ENCODE measurements at regions not wholly inside any gene's neighbourhood (a gene's known extent, or its start where the extent isn't known, plus 50 kb on each side); places are given as distances from the start of the nearest gene placed in this dataset.
"Not testable (repeated sequence)": the region's sequence is repeated elsewhere in the genome, so short reads cannot be mapped to it uniquely, and the experiment has no call there.

DNA sequence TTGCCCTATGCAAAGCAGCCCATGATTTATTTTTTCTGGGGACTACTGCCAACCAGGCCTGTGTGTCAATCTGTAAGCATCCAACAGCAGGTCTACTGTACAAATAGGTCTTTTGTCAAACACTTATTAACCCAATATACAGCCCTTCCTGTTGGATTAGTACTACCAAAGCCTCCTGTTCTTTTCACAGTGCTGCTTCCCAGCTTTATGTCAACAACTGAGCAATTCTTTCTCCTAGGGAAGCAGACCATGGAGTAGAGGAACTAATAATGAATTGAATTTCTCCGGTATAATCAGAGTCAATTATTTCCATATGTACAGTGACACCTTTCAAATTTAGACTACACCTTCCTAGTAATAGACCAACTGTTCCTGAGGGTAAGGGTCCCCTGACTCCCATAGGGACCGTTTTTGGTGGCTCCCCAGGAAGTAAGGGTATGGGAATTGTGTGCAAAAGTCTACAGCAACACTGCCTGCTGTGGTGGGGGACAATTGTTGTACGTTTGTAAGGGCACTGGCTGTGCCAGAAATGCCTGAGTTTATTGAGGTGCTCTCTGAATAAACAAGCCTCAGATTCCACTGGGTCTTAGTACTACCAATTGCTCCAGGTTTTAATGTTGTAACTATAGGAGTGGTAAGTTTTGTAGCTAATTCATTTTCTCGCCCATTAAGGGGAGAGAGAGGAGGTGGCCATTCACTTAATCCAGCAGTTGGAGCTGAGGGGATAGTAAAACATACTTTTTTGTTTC is 286.1 kb upstream of the MTPN start:
- not testable (repeated sequence) for H3K9me3 ChIP-seq (ENCODE audit: control insufficient read depth in 2 of 2, low read length in 2 of 2); H3K27ac ChIP-seq (ENCODE audit: low read length); H3K4me1 ChIP-seq (ENCODE audit: control insufficient read depth, insufficient read depth, low read length); H3K4me3 ChIP-seq (ENCODE audit: low read length in 2 of 2); H3K27me3 ChIP-seq (ENCODE audit: control insufficient read depth in 1 of 2, insufficient read depth in 2 of 2, low read length in 2 of 2); H3K9ac ChIP-seq (ENCODE audit: low read length in 2 of 2); H3K36me3 ChIP-seq (ENCODE audit: control insufficient read depth in 2 of 2, insufficient read depth in 2 of 2, low read length in 2 of 2)

DNA sequence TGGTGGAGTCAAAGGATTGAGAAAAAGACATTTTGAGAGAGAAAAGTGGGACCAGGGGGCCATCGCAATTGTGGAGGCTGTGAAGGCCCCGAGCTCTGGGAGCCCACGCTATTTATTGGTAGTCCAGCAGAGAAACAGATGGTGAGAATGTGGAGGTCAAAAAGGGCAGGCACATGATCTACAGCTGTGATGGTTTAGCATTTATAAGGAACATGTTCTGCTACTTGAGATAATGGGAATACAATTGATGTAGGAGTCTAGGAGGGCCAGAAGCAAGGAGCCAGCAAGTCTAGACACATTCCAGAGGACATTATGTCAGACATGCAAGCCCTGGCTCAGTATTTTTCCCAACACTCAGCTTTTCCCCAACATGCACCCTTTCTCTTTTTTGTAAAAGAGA is 283.4 kb upstream of the MTPN start:
- H3K36me3 ChIP-seq (ENCODE audit: control insufficient read depth in 2 of 2, insufficient read depth in 2 of 2, low read length in 2 of 2); H3K27ac ChIP-seq (ENCODE audit: low read length); H3K9me3 ChIP-seq (ENCODE audit: control insufficient read depth in 2 of 2, low read length in 2 of 2); H3K9ac ChIP-seq (ENCODE audit: low read length in 2 of 2); H3K4me3 ChIP-seq (ENCODE audit: low read length in 2 of 2); H3K4me1 ChIP-seq (ENCODE audit: control insufficient read depth, insufficient read depth, low read length); H3K27me3 ChIP-seq (ENCODE audit: control insufficient read depth in 1 of 2, insufficient read depth in 2 of 2, low read length in 2 of 2): not testable (repeated sequence)

DNA sequence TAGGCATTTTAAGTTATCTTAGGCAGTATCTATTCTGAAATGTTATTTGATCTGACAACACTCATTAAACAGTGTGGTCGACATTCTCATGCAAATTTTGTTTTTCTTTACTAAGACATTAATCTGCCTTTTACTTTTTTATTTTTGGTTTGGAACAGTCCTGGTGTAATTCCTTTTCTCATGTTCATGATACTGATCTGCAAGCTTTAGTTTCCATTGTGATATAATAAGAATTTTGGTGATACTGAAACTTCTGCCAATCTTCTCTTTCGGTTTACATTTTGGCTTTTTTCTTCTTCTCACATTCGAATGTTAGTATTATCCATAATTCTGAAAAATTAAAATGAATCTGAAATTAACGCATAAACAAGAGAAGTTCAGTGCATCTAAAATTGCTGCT is 281.9 kb upstream of the MTPN start:
- Histone ChIP-seq H3K27ac (ENCODE audit: low read length) (no peak overlapping the region), H3K36me3 (ENCODE audit: control insufficient read depth in 2 of 2, insufficient read depth in 2 of 2, low read length in 2 of 2) (no peaks in the 10 kb centered on the region), H3K9me3 (ENCODE audit: control insufficient read depth in 2 of 2, low read length in 2 of 2) (peaks cover 2 to 3% of the 10 kb centered on the region in 2 donors), H3K27me3 (ENCODE audit: control insufficient read depth in 1 of 2, insufficient read depth in 2 of 2, low read length in 2 of 2) (no peaks in the 10 kb centered on the region), H3K4me3 (ENCODE audit: low read length in 2 of 2) (no peak overlapping the region), H3K9ac (ENCODE audit: low read length in 2 of 2) (no peak overlapping the region), H3K4me1 (ENCODE audit: control insufficient read depth, insufficient read depth, low read length) (no peaks in the 10 kb centered on the region)

- no peak overlapping the region for H3K4me3 ChIP-seq (ENCODE audit: low read length in 2 of 2)
- H3K4me1 ChIP-seq (ENCODE audit: control insufficient read depth, insufficient read depth, low read length), result no peaks in the 10 kb centered on the region
- H3K9ac ChIP-seq (ENCODE audit: low read length in 2 of 2), result no peak overlapping the region
- H3K36me3 ChIP-seq (ENCODE audit: control insufficient read depth in 2 of 2, insufficient read depth in 2 of 2, low read length in 2 of 2), result no peaks in the 10 kb centered on the region
- peaks cover 2 to 3% of the 10 kb centered on the region in 2 donors for H3K9me3 ChIP-seq (ENCODE audit: control insufficient read depth in 2 of 2, low read length in 2 of 2)
- H3K27ac ChIP-seq (ENCODE audit: low read length), result no peak overlapping the region
- H3K27me3 ChIP-seq (ENCODE audit: control insufficient read depth in 1 of 2, insufficient read depth in 2 of 2, low read length in 2 of 2), result no peaks in the 10 kb centered on the region
Measured at GRCh38 chr7:136256491-136256890, 279.3 kb upstream of the MTPN start.

- Histone ChIP-seq H3K27me3 (ENCODE audit: control insufficient read depth in 1 of 2, insufficient read depth in 2 of 2, low read length in 2 of 2) (no peaks in the 10 kb centered on the region), H3K27ac (ENCODE audit: low read length) (no peak overlapping the region), H3K9ac (ENCODE audit: low read length in 2 of 2) (no peak overlapping the region), H3K4me1 (ENCODE audit: control insufficient read depth, insufficient read depth, low read length) (no peaks in the 10 kb centered on the region), H3K4me3 (ENCODE audit: low read length in 2 of 2) (no peak overlapping the region), H3K9me3 (ENCODE audit: control insufficient read depth in 2 of 2, low read length in 2 of 2) (peaks cover 0 to 2% of the 10 kb centered on the region in 2 donors), H3K36me3 (ENCODE audit: control insufficient read depth in 2 of 2, insufficient read depth in 2 of 2, low read length in 2 of 2) (no peaks in the 10 kb centered on the region)
Measured at GRCh38 chr7:136254148-136254547, 277.0 kb upstream of the MTPN start.

- peaks cover 0 to 2% of the 10 kb centered on the region in 2 donors for H3K9me3 ChIP-seq (ENCODE audit: control insufficient read depth in 2 of 2, low read length in 2 of 2)
- no peaks in the 10 kb centered on the region for H3K36me3 ChIP-seq (ENCODE audit: control insufficient read depth in 2 of 2, insufficient read depth in 2 of 2, low read length in 2 of 2)
- no peak overlapping the region for H3K9ac ChIP-seq (ENCODE audit: low read length in 2 of 2)
- no peaks in the 10 kb centered on the region for H3K4me1 ChIP-seq (ENCODE audit: control insufficient read depth, insufficient read depth, low read length)
- no peaks in the 10 kb centered on the region for H3K27me3 ChIP-seq (ENCODE audit: control insufficient read depth in 1 of 2, insufficient read depth in 2 of 2, low read length in 2 of 2)
- H3K27ac ChIP-seq (ENCODE audit: low read length), result no peak overlapping the region
- no peak overlapping the region for H3K4me3 ChIP-seq (ENCODE audit: low read length in 2 of 2)
Measured at GRCh38 chr7:136251826-136252225, 274.7 kb upstream of the MTPN start.

- no peaks in the 10 kb centered on the region for H3K9me3 ChIP-seq (ENCODE audit: control insufficient read depth in 2 of 2, low read length in 2 of 2)
- no peak overlapping the region for H3K27ac ChIP-seq (ENCODE audit: low read length)
- H3K4me1 ChIP-seq (ENCODE audit: control insufficient read depth, insufficient read depth, low read length), result no peaks in the 10 kb centered on the region
- H3K27me3 ChIP-seq (ENCODE audit: control insufficient read depth in 1 of 2, insufficient read depth in 2 of 2, low read length in 2 of 2), result no peaks in the 10 kb centered on the region
- no peak overlapping the region for H3K4me3 ChIP-seq (ENCODE audit: low read length in 2 of 2)
- H3K36me3 ChIP-seq (ENCODE audit: control insufficient read depth in 2 of 2, insufficient read depth in 2 of 2, low read length in 2 of 2), result no peaks in the 10 kb centered on the region
- no peak overlapping the region for H3K9ac ChIP-seq (ENCODE audit: low read length in 2 of 2)
Measured at GRCh38 chr7:136247211-136247610, 270.1 kb upstream of the MTPN start.

GRCh38 chr7:136245327-136246004 is 268.3 kb upstream of the MTPN start:
- no peaks in the 10 kb centered on the region for H3K36me3 ChIP-seq (ENCODE audit: control insufficient read depth in 2 of 2, insufficient read depth in 2 of 2, low read length in 2 of 2)
- H3K4me3 ChIP-seq (ENCODE audit: low read length in 2 of 2), result no peak overlapping the region
- no peaks in the 10 kb centered on the region for H3K9me3 ChIP-seq (ENCODE audit: control insufficient read depth in 2 of 2, low read length in 2 of 2)
- H3K4me1 ChIP-seq (ENCODE audit: control insufficient read depth, insufficient read depth, low read length), result no peaks in the 10 kb centered on the region
- no peak overlapping the region for H3K9ac ChIP-seq (ENCODE audit: low read length in 2 of 2)
- H3K27me3 ChIP-seq (ENCODE audit: control insufficient read depth in 1 of 2, insufficient read depth in 2 of 2, low read length in 2 of 2), result no peaks in the 10 kb centered on the region
- H3K27ac ChIP-seq (ENCODE audit: low read length), result no peak overlapping the region

- no peaks in the 10 kb centered on the region for H3K4me1 ChIP-seq (ENCODE audit: control insufficient read depth, insufficient read depth, low read length)
- no peaks in the 10 kb centered on the region for H3K27me3 ChIP-seq (ENCODE audit: control insufficient read depth in 1 of 2, insufficient read depth in 2 of 2, low read length in 2 of 2)
- no peak overlapping the region for H3K9ac ChIP-seq (ENCODE audit: low read length in 2 of 2)
- H3K36me3 ChIP-seq (ENCODE audit: control insufficient read depth in 2 of 2, insufficient read depth in 2 of 2, low read length in 2 of 2), result no peaks in the 10 kb centered on the region
- H3K9me3 ChIP-seq (ENCODE audit: control insufficient read depth in 2 of 2, low read length in 2 of 2), result peaks cover 2 to 4% of the 10 kb centered on the region in 2 donors
- H3K27ac ChIP-seq (ENCODE audit: low read length), result no peak overlapping the region
- H3K4me3 ChIP-seq (ENCODE audit: low read length in 2 of 2), result no peak overlapping the region
Measured at GRCh38 chr7:136234040-136234439, 256.9 kb upstream of the MTPN start.

DNA sequence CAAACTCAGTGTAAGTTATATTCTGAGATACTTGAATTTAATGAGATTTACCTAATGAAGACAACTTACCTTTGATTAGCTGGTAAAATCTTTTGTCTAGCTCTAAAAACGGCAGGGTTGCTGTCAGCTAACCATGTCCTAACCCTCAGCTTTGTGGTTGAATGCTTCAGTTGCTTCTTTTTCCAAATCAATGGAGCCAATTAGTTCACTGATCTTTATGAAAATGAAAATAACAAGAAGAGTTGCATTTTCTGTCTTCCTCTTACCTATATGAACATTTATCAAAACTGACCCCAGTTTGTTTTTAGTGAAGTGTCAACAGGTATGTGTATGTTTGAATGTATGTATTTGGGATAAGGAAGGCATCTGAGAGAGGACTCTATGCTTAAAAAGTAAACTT is 253.1 kb upstream of the MTPN start:
- Histone ChIP-seq H3K27me3 (ENCODE audit: control insufficient read depth in 1 of 2, insufficient read depth in 2 of 2, low read length in 2 of 2) (no peaks in the 10 kb centered on the region), H3K4me1 (ENCODE audit: control insufficient read depth, insufficient read depth, low read length) (no peaks in the 10 kb centered on the region), H3K36me3 (ENCODE audit: control insufficient read depth in 2 of 2, insufficient read depth in 2 of 2, low read length in 2 of 2) (no peaks in the 10 kb centered on the region), H3K9ac (ENCODE audit: low read length in 2 of 2) (no peak overlapping the region), H3K4me3 (ENCODE audit: low read length in 2 of 2) (no peak overlapping the region), H3K9me3 (ENCODE audit: control insufficient read depth in 2 of 2, low read length in 2 of 2) (peaks cover 2 to 7% of the 10 kb centered on the region in 2 donors), H3K27ac (ENCODE audit: low read length) (no peak overlapping the region)

DNA sequence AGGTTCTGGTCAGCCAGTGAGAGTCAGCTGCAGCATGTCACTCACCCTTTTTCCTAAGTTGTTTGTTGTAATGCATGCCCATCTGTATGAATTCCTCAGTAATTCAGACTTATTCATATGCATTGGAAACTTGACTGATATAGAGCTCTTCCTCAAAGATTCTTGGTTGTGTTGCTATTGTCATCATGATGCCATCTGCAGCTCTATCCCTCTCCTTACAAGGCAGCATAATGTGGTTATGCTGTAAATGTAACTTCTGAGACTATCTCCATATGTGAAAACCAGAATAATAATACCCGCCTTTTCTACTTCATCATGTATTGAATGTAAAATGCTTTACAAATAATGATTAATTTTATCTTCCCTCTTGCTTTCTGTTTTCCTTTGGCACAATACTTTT is 252.6 kb upstream of the MTPN start:
- H3K4me3 ChIP-seq (ENCODE audit: low read length in 2 of 2), result no peak overlapping the region
- H3K9ac ChIP-seq (ENCODE audit: low read length in 2 of 2), result no peak overlapping the region
- H3K4me1 ChIP-seq (ENCODE audit: control insufficient read depth, insufficient read depth, low read length), result no peaks in the 10 kb centered on the region

More for the DNA sequence above, 252.6 kb upstream of the MTPN start:
- H3K36me3 ChIP-seq (ENCODE audit: control insufficient read depth in 2 of 2, insufficient read depth in 2 of 2, low read length in 2 of 2), result no peaks in the 10 kb centered on the region
- peaks cover 2 to 7% of the 10 kb centered on the region in 2 donors for H3K9me3 ChIP-seq (ENCODE audit: control insufficient read depth in 2 of 2, low read length in 2 of 2)
- no peak overlapping the region for H3K27ac ChIP-seq (ENCODE audit: low read length)
- H3K27me3 ChIP-seq (ENCODE audit: control insufficient read depth in 1 of 2, insufficient read depth in 2 of 2, low read length in 2 of 2), result no peaks in the 10 kb centered on the region

Measured in stomach smooth muscle (tissue), 2 donors.